ENCODE measurements at regions not wholly inside any gene's neighbourhood (a gene's known extent, or its start where the extent isn't known, plus 50 kb on each side); places are given as distances from the start of the nearest gene placed in this dataset.

- TF ChIP-seq CTCF (IDR thresholded peaks at IDR 0.05; ENCODE audit: low read length) (no peak), EZH2phosphoT487 (IDR thresholded peaks at IDR 0.05; ENCODE audit: low read length) (no peak)
These were observed 66.6 kb downstream of the ARHGEF18 start for GRCh38 chr19:7415163-7415856.

Measured in MM.1S (cell line).